GM10248 (cell line): ENCODE measurements at regions not wholly inside any gene's neighbourhood (a gene's known extent, or its start where the extent isn't known, plus 50 kb on each side); places are given as distances from the start of the nearest gene placed in this dataset.

Experiments
- CTCF ChIA-PET: fragments of 300-600 bp; sonication (Branson Sonifier 250); formaldehyde crosslinking; extraction: SDS; loops from one replicate; lab custom pipeline; 2021; ENCODE audit warnings: antibody characterized with exemption; lab: Yijun Ruan, JAX
- POLR2A ChIA-PET: fragments of 350-650 bp; sonication (Branson Sonifier 250); formaldehyde crosslinking; extraction: SDS; loops from one replicate; lab custom pipeline; 2020; ENCODE audit warnings: antibody characterized with exemption; lab: Yijun Ruan, JAX
- DNase-seq: peaks from one replicate; pipeline ENCODE4 v3.0.0; 2012; ENCODE audit errors: extremely low spot score
- TF ChIP-seq, protein P1 (sequence below): IDR thresholded peaks from 2 replicates; pipeline ENCODE4 v1.5.1; 2012; ENCODE audit warnings: mild to moderate bottlenecking, low read depth; ENCODE audit errors: extremely low read depth, missing control alignments, control extremely low read depth

DNA sequence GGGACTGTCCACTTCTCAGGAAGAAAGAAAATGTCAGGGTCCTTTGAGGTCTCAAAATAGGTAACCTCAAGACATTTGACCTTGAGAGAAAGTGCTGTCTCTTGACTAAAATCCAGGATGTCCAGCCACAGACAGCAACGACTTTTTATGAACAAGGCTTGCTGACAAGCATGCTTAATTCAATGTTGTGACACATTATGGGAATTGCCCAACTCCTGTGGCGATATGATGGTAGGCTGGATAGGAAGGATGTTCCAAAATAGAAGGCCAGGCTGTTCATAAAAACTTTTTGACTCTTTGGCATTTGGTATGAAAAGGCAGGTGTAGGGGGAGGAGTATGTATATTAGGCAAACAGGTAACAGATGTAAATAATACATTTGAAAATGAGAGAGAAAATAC, 50.8 kb upstream of the EDNRA start:
- CTCF ChIA-PET = no interaction called here
- TF ChIP-seq, protein P1, sequence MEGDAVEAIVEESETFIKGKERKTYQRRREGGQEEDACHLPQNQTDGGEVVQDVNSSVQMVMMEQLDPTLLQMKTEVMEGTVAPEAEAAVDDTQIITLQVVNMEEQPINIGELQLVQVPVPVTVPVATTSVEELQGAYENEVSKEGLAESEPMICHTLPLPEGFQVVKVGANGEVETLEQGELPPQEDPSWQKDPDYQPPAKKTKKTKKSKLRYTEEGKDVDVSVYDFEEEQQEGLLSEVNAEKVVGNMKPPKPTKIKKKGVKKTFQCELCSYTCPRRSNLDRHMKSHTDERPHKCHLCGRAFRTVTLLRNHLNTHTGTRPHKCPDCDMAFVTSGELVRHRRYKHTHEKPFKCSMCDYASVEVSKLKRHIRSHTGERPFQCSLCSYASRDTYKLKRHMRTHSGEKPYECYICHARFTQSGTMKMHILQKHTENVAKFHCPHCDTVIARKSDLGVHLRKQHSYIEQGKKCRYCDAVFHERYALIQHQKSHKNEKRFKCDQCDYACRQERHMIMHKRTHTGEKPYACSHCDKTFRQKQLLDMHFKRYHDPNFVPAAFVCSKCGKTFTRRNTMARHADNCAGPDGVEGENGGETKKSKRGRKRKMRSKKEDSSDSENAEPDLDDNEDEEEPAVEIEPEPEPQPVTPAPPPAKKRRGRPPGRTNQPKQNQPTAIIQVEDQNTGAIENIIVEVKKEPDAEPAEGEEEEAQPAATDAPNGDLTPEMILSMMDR = no peak
- POLR2A ChIA-PET = no interaction called here
- no peak for DNase-seq
